ENCODE measurements at regions not wholly inside any gene's neighbourhood (a gene's known extent, or its start where the extent isn't known, plus 50 kb on each side); places are given as distances from the start of the nearest gene placed in this dataset.
"Not testable (repeated sequence)": the region's sequence is repeated elsewhere in the genome, so short reads cannot be mapped to it uniquely, and the experiment has no call there.

- peaks cover 10% of the 10 kb centered on the region for H3K9me3 Mint-ChIP-seq (ENCODE audit: low read depth, unreplicated experiment)
- CTCF ChIA-PET, result no interaction called here
Measured at GRCh38 chr2:118425191-118425590, 336.9 kb downstream of the INSIG2 start.

GRCh38 chr2:118423776-118424175 lies 335.5 kb downstream of the INSIG2 start:
- H3K27me3 Mint-ChIP-seq (ENCODE audit: unreplicated experiment), result no peaks in the 10 kb centered on the region
- intact Hi-C loops (cut with micrococcal nuclease; ENCODE audit: unreplicated experiment), result no loop called here
- no peak for TF ChIP-seq CTCF (IDR thresholded peaks at IDR 0.05; ENCODE audit: unreplicated experiment)
- CTCF ChIA-PET, result no interaction called here
- no TSS peak for BruUV-seq (replicated peaks)
- H3K9me3 Mint-ChIP-seq (ENCODE audit: low read depth, unreplicated experiment), result peaks cover 7% of the 10 kb centered on the region
- no peak for DNase-seq
- H3K27ac Mint-ChIP-seq (ENCODE audit: unreplicated experiment), result no peak overlapping the region
- no peaks in the 10 kb centered on the region for H3K36me3 Mint-ChIP-seq (ENCODE audit: insufficient read depth, unreplicated experiment)
- no peaks in the 10 kb centered on the region for H3K4me1 Mint-ChIP-seq (ENCODE audit: low read depth, unreplicated experiment)
- no peak overlapping the region for H3K4me3 Mint-ChIP-seq (ENCODE audit: low read depth, unreplicated experiment)

More at GRCh38 chr2:118425191-118425590, 336.9 kb downstream of the INSIG2 start:
- no peaks in the 10 kb centered on the region for H3K27me3 Mint-ChIP-seq (ENCODE audit: unreplicated experiment)
- DNase-seq, result no peak
- H3K27ac Mint-ChIP-seq (ENCODE audit: unreplicated experiment), result no peak overlapping the region
- H3K4me1 Mint-ChIP-seq (ENCODE audit: low read depth, unreplicated experiment), result peaks cover 10% of the 10 kb centered on the region
- no peak overlapping the region for H3K4me3 Mint-ChIP-seq (ENCODE audit: low read depth, unreplicated experiment)
- no peak for TF ChIP-seq CTCF (IDR thresholded peaks at IDR 0.05; ENCODE audit: unreplicated experiment)
- no peaks in the 10 kb centered on the region for H3K36me3 Mint-ChIP-seq (ENCODE audit: insufficient read depth, unreplicated experiment)
- BruUV-seq (replicated peaks), result no TSS peak
- intact Hi-C loops (cut with micrococcal nuclease; ENCODE audit: unreplicated experiment), result no loop called here

GRCh38 chr2:118421648-118422047 lies 333.4 kb downstream of the INSIG2 start:
- no peak for DNase-seq
- Mint-ChIP-seq H3K27me3 (ENCODE audit: unreplicated experiment) (no peaks in the 10 kb centered on the region), H3K4me3 (ENCODE audit: low read depth, unreplicated experiment) (no peak overlapping the region), H3K36me3 (ENCODE audit: insufficient read depth, unreplicated experiment) (no peaks in the 10 kb centered on the region), H3K27ac (ENCODE audit: unreplicated experiment) (no peak overlapping the region), H3K9me3 (ENCODE audit: low read depth, unreplicated experiment) (peaks cover 7% of the 10 kb centered on the region), H3K4me1 (ENCODE audit: low read depth, unreplicated experiment) (no peaks in the 10 kb centered on the region)
- no peak for TF ChIP-seq CTCF (IDR thresholded peaks at IDR 0.05; ENCODE audit: unreplicated experiment)
- CTCF ChIA-PET, result no interaction called here
- intact Hi-C loops (cut with micrococcal nuclease; ENCODE audit: unreplicated experiment), result no loop called here
- BruUV-seq (replicated peaks), result no TSS peak

GRCh38 chr2:118417406-118418120 lies 329.3 kb downstream of the INSIG2 start:
- DNase-seq, result no peak

GRCh38 chr2:118415186-118415585 lies 326.9 kb downstream of the INSIG2 start:
- H3K4me3 Mint-ChIP-seq (ENCODE audit: low read depth, unreplicated experiment); CTCF ChIA-PET; H3K27me3 Mint-ChIP-seq (ENCODE audit: unreplicated experiment); H3K9me3 Mint-ChIP-seq (ENCODE audit: low read depth, unreplicated experiment); DNase-seq; BruUV-seq (replicated peaks); intact Hi-C loops (cut with micrococcal nuclease; ENCODE audit: unreplicated experiment); H3K4me1 Mint-ChIP-seq (ENCODE audit: low read depth, unreplicated experiment); H3K36me3 Mint-ChIP-seq (ENCODE audit: insufficient read depth, unreplicated experiment); H3K27ac Mint-ChIP-seq (ENCODE audit: unreplicated experiment): not testable (repeated sequence)

More at GRCh38 chr2:118417406-118418120, 329.3 kb downstream of the INSIG2 start:
- no peak for TF ChIP-seq CTCF (IDR thresholded peaks at IDR 0.05; ENCODE audit: unreplicated experiment)
- H3K4me1 Mint-ChIP-seq (ENCODE audit: low read depth, unreplicated experiment), result no peaks in the 10 kb centered on the region
- intact Hi-C loops (cut with micrococcal nuclease; ENCODE audit: unreplicated experiment), result no loop called here
- H3K27me3 Mint-ChIP-seq (ENCODE audit: unreplicated experiment), result no peaks in the 10 kb centered on the region
- no peak overlapping the region for H3K27ac Mint-ChIP-seq (ENCODE audit: unreplicated experiment)
- no TSS peak for BruUV-seq (replicated peaks)
- no peak overlapping the region for H3K4me3 Mint-ChIP-seq (ENCODE audit: low read depth, unreplicated experiment)
- no peaks in the 10 kb centered on the region for H3K36me3 Mint-ChIP-seq (ENCODE audit: insufficient read depth, unreplicated experiment)
- CTCF ChIA-PET, result no interaction called here
- peaks cover 7% of the 10 kb centered on the region for H3K9me3 Mint-ChIP-seq (ENCODE audit: low read depth, unreplicated experiment)
